GM13977 (cell line): ENCODE measurements at regions not wholly inside any gene's neighbourhood (a gene's known extent, or its start where the extent isn't known, plus 50 kb on each side); places are given as distances from the start of the nearest gene placed in this dataset.
"Not testable (repeated sequence)": the region's sequence is repeated elsewhere in the genome, so short reads cannot be mapped to it uniquely, and the experiment has no call there.

Experiments used
- DNase-seq: peaks from one replicate; pipeline ENCODE4 v3.0.0; 2012; ENCODE audit warnings: low spot score
- in situ Hi-C: fragments of 300-500 bp; cut with MboI; formaldehyde crosslinking; loops from one replicate; pipeline ENCODE4 v1.12.0; 2022; ENCODE audit warnings: low sequenced_read_pairs, low pct_unique_long_range_greater_than_20kb, mixed read lengths, inconsistent platforms; ENCODE audit not compliant: unreplicated experiment
- TF ChIP-seq, protein P1 (sequence below): IDR thresholded peaks from 2 replicates; pipeline ENCODE4 v1.5.1; 2012; ENCODE audit warnings: mild to moderate bottlenecking, control low read depth; ENCODE audit not compliant: insufficient read depth; ENCODE audit errors: extremely low read depth, missing control alignments

DNA sequence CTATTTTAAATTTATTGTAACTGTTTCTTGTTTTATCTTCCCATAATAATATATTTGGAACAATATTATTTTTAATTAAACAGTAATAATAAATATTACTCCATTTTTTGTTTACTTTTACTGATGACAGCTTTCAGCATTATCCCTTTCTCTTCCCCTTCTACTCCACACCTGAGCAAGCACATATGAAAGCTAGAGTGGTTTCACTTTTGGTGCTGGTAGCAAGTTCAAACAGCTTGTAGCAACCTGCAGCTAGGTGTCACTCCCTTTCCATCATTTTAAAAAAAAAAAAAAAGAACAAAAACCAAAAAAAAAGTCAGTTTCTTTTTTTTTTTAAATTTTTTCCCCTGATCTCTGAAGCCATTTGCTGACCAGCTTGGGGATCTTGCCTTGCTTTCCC is 801.8 kb downstream of the CCDC85A start:
- no peak for DNase-seq
- TF ChIP-seq, protein P1, sequence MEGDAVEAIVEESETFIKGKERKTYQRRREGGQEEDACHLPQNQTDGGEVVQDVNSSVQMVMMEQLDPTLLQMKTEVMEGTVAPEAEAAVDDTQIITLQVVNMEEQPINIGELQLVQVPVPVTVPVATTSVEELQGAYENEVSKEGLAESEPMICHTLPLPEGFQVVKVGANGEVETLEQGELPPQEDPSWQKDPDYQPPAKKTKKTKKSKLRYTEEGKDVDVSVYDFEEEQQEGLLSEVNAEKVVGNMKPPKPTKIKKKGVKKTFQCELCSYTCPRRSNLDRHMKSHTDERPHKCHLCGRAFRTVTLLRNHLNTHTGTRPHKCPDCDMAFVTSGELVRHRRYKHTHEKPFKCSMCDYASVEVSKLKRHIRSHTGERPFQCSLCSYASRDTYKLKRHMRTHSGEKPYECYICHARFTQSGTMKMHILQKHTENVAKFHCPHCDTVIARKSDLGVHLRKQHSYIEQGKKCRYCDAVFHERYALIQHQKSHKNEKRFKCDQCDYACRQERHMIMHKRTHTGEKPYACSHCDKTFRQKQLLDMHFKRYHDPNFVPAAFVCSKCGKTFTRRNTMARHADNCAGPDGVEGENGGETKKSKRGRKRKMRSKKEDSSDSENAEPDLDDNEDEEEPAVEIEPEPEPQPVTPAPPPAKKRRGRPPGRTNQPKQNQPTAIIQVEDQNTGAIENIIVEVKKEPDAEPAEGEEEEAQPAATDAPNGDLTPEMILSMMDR: no peak
- in situ Hi-C loops: no loop called here

DNA sequence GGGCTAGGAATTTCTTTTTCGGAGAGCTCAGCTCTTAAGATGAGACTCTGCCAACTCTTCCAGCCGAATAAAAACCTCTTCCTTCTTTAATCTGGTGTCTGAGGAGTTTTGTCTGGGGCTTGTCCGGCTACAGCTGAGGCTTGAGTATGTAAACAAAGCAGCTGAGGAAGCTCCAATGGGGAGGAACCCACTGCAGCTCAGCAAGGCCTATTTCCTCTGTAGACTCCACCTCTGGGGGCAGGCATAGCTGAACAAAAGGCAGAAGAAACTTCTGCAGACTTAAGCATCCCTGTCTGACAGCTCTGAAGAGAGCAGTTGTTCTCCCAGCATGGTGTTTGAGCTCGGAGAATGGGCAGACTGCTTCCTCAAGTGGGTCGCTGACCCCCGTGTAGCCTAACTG is 838.7 kb downstream of the CCDC85A start:
- in situ Hi-C loops: no loop called here
- TF ChIP-seq, protein P1: no peak
- no peak for DNase-seq

DNA sequence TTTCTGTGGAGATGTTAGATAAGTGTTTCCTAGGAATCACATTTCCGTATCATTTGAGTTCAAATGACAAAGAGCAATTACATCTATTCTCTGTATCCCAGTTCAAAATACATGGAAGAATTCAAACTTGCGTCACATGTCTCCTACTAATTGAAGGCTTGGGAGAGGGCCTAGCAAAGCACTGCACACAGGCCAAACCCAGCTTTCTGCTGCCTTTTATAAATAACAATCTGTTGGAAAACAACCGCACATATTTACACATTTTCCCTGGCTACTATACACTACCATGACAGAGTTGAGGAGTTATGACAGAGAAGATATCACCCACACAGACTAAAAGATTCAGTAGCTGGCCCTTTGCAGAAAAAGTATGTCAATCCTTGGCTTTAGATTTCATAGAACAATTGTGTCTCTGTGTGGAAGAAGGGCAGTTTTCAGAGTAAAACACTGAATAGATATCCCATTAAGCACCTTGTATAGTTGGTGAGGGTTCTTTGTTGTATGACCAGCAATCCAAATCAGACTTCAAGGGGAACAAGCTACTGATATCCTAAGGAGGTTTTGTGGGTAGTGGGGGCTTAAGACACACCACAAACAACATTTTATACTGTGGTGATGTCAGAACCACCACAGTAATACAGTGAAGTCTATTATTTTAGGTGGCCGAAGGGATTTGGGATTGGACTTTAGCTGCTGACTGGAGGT is 861.3 kb downstream of the CCDC85A start:
- in situ Hi-C loops: no loop called here
- no peak for DNase-seq
- TF ChIP-seq, protein P1: no peak

DNA sequence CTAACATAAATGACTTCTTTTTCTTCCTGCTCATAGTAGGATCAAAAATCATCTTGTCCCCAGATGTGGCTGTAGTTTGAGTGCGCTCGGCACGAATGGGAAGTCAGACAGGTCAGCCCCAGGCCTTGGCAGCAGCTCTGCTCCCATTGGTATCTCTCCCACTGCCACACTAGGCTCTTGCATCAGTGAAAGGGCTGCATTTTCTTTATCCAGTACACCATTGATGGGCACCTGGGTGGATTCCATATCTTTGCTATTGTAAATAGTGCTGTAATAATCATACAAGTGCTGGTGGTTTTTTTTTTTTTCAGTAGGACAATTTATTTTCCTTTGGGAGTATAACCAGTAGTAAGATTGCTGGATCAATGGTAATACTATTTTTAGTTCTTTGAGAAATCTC is 865.5 kb downstream of the CCDC85A start:
- DNase-seq: no peak
- TF ChIP-seq, protein P1: no peak
- in situ Hi-C loops: no loop called here

DNA sequence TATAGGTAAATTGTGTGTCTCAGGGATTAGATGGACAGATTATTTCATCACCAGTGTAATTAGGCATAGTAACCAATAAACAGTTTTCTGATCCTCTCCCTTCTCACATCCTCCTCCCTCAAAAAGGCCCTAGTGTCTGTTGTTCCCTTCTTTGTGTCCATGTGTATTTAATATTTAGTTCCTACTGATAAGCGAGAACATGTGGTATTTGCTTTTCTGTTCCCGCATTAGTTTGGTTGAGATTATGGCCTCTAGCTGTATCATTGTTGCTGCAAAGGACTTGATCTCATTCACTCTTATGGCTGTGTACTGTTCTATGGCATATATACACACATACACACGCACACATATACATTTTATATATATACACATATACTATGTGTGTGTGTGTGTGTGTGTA is 866.2 kb downstream of the CCDC85A start:
- TF ChIP-seq, protein P1: no peak
- no peak for DNase-seq
- in situ Hi-C loops: no loop called here

DNA sequence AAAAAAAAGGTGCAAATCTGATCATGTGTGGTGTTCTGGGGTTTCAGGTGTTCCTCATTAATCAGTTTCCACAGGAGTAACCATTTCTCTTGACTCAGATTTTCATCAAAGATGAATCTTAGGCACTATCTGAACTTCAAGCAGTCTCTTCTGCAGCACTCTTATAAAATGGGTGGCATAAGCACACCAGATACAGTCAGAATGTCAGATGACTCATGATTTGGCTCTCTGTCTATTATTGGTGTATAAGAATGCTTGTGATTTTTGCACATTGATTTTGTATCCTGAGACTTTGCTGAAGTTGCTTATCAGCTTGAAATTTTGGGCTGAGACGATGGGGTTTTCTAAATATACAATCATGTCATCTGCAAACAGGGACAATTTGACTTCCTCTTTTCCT is 882.5 kb downstream of the CCDC85A start:
- DNase-seq, in situ Hi-C loops: not testable (repeated sequence)

DNA sequence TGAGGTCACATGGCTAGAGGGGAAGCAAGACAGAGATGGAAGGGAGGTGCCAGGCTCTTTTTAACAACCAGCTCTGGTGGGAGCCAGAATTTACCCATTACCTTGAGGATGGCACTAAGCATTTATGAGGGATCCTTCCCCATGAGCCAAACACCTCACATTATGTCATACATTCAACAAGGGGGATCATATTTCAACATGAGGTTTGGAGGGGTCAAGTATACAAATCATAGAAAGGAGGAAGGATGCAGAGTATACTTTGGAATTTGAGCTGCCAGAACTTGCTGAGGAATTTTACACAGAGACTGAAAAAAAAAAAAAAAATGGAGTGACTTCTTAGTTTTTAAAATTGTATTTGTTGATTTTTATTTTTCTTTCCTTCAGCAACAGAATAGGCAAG is 891.4 kb downstream of the CCDC85A start:
- TF ChIP-seq, protein P1: no peak
- DNase-seq: no peak
- in situ Hi-C loops: no loop called here
